ENCODE measurements at regions not wholly inside any gene's neighbourhood (a gene's known extent, or its start where the extent isn't known, plus 50 kb on each side); places are given as distances from the start of the nearest gene placed in this dataset.

- Histone ChIP-seq H3K9me3 (ENCODE audit: low read depth) (no peaks in the 10 kb centered on the region), H3K4me1 (ENCODE audit: low read depth) (no peaks in the 10 kb centered on the region), H3K4me3 (no peak overlapping the region), H3K27ac (no peak overlapping the region), H3K36me3 (no peaks in the 10 kb centered on the region), H3K27me3 (no peaks in the 10 kb centered on the region)
- DNase-seq (ENCODE audit: low read depth in 1 of 2, low spot score in 1 of 2) = no peak
- TF ChIP-seq CTCF (IDR thresholded peaks at IDR 0.05; ENCODE audit: low read depth, low read length) = no peak
These were observed 512.1 kb upstream of the MBL2 start for GRCh38 chr10:53284615-53285182.

GRCh38 chr10:53276797-53277196 lies 504.2 kb upstream of the MBL2 start:
- H3K9me3 ChIP-seq (ENCODE audit: low read depth) = no peaks in the 10 kb centered on the region
- no peaks in the 10 kb centered on the region for H3K27me3 ChIP-seq
- no peak for DNase-seq (ENCODE audit: low read depth in 1 of 2, low spot score in 1 of 2)

GRCh38 chr10:53269482-53269881 lies 496.9 kb upstream of the MBL2 start:
- Histone ChIP-seq H3K4me1 (ENCODE audit: low read depth) (no peaks in the 10 kb centered on the region), H3K27ac (no peak overlapping the region), H3K4me3 (no peak overlapping the region), H3K27me3 (no peaks in the 10 kb centered on the region), H3K36me3 (no peaks in the 10 kb centered on the region), H3K9me3 (ENCODE audit: low read depth) (no peaks in the 10 kb centered on the region)
- DNase-seq (ENCODE audit: low read depth in 1 of 2, low spot score in 1 of 2) = no peak
- no peak for TF ChIP-seq CTCF (IDR thresholded peaks at IDR 0.05; ENCODE audit: low read depth, low read length)

More at GRCh38 chr10:53276797-53277196, 504.2 kb upstream of the MBL2 start:
- H3K4me3 ChIP-seq = no peak overlapping the region
- no peaks in the 10 kb centered on the region for H3K4me1 ChIP-seq (ENCODE audit: low read depth)
- no peak overlapping the region for H3K27ac ChIP-seq
- no peak for TF ChIP-seq CTCF (IDR thresholded peaks at IDR 0.05; ENCODE audit: low read depth, low read length)
- H3K36me3 ChIP-seq = no peaks in the 10 kb centered on the region

- H3K27ac ChIP-seq = no peak overlapping the region
- H3K27me3 ChIP-seq = no peaks in the 10 kb centered on the region
- no peaks in the 10 kb centered on the region for H3K36me3 ChIP-seq
- no peak for DNase-seq (ENCODE audit: low read depth in 1 of 2, low spot score in 1 of 2)
- H3K4me3 ChIP-seq = no peak overlapping the region
- H3K9me3 ChIP-seq (ENCODE audit: low read depth) = no peaks in the 10 kb centered on the region
- TF ChIP-seq CTCF (IDR thresholded peaks at IDR 0.05; ENCODE audit: low read depth, low read length) = no peak
- H3K4me1 ChIP-seq (ENCODE audit: low read depth) = no peaks in the 10 kb centered on the region
These were observed 487.6 kb upstream of the MBL2 start for GRCh38 chr10:53260213-53260612.

GRCh38 chr10:53256623-53257022 lies 484.0 kb upstream of the MBL2 start:
- Histone ChIP-seq H3K4me1 (ENCODE audit: low read depth) (no peaks in the 10 kb centered on the region), H3K9me3 (ENCODE audit: low read depth) (no peaks in the 10 kb centered on the region), H3K27ac (no peak overlapping the region), H3K27me3 (no peaks in the 10 kb centered on the region), H3K4me3 (no peak overlapping the region), H3K36me3 (no peaks in the 10 kb centered on the region)
- no peak for TF ChIP-seq CTCF (IDR thresholded peaks at IDR 0.05; ENCODE audit: low read depth, low read length)
- no peak for DNase-seq (ENCODE audit: low read depth in 1 of 2, low spot score in 1 of 2)
